GM23338 (cell line): ENCODE measurements at regions not wholly inside any gene's neighbourhood (a gene's known extent, or its start where the extent isn't known, plus 50 kb on each side); places are given as distances from the start of the nearest gene placed in this dataset.

Experiments used
- ATAC-seq: fragments of 200-7000 bp; cut with Tn5 transposase; 3 replicates; pipeline ENCODE4 v1.9.1; 2020
- DNase-seq: peaks from one replicate; pipeline ENCODE4 v3.0.0-alpha.2; 2015; ENCODE audit warnings: low spot score
- H2AFZ ChIP-seq: fragments of 200-600 bp; sonication (generic); 2 replicates; pipeline ENCODE4 v1.8.0; 2016; ENCODE audit warnings: antibody characterized with exemption, mild to moderate bottlenecking, moderate library complexity
- H3F3A ChIP-seq: fragments of 200-600 bp; sonication (generic); replicated peaks from 2 replicates; pipeline ENCODE4 v1.8.0; 2017; ENCODE audit warnings: antibody characterized with exemption, mixed run types, low read depth
- H3K27ac ChIP-seq: fragments of 200-600 bp; sonication (generic); 2 replicates; pipeline ENCODE4 v1.6.1; 2016; ENCODE audit warnings: low read depth
- H3K27me3 ChIP-seq: fragments of 200-600 bp; sonication (generic); 2 replicates; pipeline ENCODE4 v1.8.0; 2016; ENCODE audit warnings: mild to moderate bottlenecking, mixed run types, moderate library complexity; ENCODE audit not compliant: insufficient read depth
- H3K36me3 ChIP-seq: fragments of 200-600 bp; sonication (generic); 2 replicates; pipeline ENCODE4 v1.8.0; 2016; ENCODE audit warnings: mild to moderate bottlenecking; ENCODE audit not compliant: insufficient read depth
- H3K4me1 ChIP-seq: fragments of 200-600 bp; sonication (generic); 2 replicates; pipeline ENCODE4 v1.8.0; 2016; ENCODE audit warnings: mild to moderate bottlenecking, moderate library complexity; ENCODE audit not compliant: insufficient read depth
- H3K4me2 ChIP-seq: fragments of 200-600 bp; sonication (generic); 2 replicates; pipeline ENCODE4 v1.7.1; 2017; ENCODE audit warnings: mixed run types
- H3K4me3 ChIP-seq: fragments of 200-600 bp; sonication (generic); 2 replicates; pipeline ENCODE4 v1.6.1; 2016; ENCODE audit warnings: mixed run types
- H3K79me2 ChIP-seq: fragments of 200-600 bp; sonication (generic); replicated peaks from 2 replicates; pipeline ENCODE4 v1.8.0; 2017; ENCODE audit warnings: mild to moderate bottlenecking; ENCODE audit not compliant: insufficient read depth
- H3K9me2 ChIP-seq: fragments of 200-600 bp; sonication (generic); 2 replicates; pipeline ENCODE4 v1.8.0; 2017; ENCODE audit not compliant: insufficient read depth
- H4K20me1 ChIP-seq: fragments of 200-600 bp; sonication (generic); replicated peaks from 2 replicates; pipeline ENCODE4 v1.8.0; 2017; ENCODE audit warnings: mild to moderate bottlenecking; ENCODE audit not compliant: insufficient read depth
- H3K27ac Mint-ChIP-seq: 2 replicates; pipeline ENCODE4 v1.8.0; 2020; ENCODE audit warnings: inconsistent platforms, mild to moderate bottlenecking, moderate library complexity, mixed read lengths
- H3K27me3 Mint-ChIP-seq: 3 replicates; pipeline ENCODE4 v1.8.0; 2022; ENCODE audit warnings: low read depth, mild to moderate bottlenecking, moderate library complexity, mixed read lengths, inconsistent platforms; ENCODE audit not compliant: insufficient read depth, poor library complexity
- H3K36me3 Mint-ChIP-seq: 3 replicates; pipeline ENCODE4 v1.8.0; 2021; ENCODE audit warnings: low read depth, mild to moderate bottlenecking, inconsistent platforms, moderate library complexity, mixed read lengths
- H3K4me1 Mint-ChIP-seq: 3 replicates; pipeline ENCODE4 v1.8.0; 2020; ENCODE audit warnings: mild to moderate bottlenecking, inconsistent platforms, mixed read lengths
- H3K4me3 Mint-ChIP-seq: 3 replicates; pipeline ENCODE4 v1.8.0; 2021; ENCODE audit warnings: moderate library complexity, mild to moderate bottlenecking, inconsistent platforms, mixed read lengths
- H3K9me3 Mint-ChIP-seq: 3 replicates; pipeline ENCODE4 v1.8.0; 2020; ENCODE audit warnings: moderate library complexity, mild to moderate bottlenecking, inconsistent platforms, mixed read lengths
- CTCF ChIP-seq, 2 experiments: fragments of 200-600 bp in 1 of 2; sonication (generic) in 1 of 2; conservative IDR thresholded peaks; 2 replicates each; pipeline versions ENCODE4 v1.5.1 to v1.6.1; 2016 to 2017; ENCODE audit warnings: antibody characterized with exemption in 2 of 2, low read depth in 2 of 2, mild to moderate bottlenecking in 2 of 2, moderate library complexity in 1 of 2
- JUNB ChIP-seq: IDR thresholded peaks from one replicate; pipeline ENCODE4 v1.6.1; 2016; ENCODE audit warnings: antibody characterized with exemption; ENCODE audit not compliant: unreplicated experiment
- NANOG ChIP-seq: IDR thresholded peaks from 2 replicates; pipeline ENCODE4 v1.6.1; 2016; ENCODE audit warnings: antibody characterized with exemption, borderline replicate concordance
- TF ChIP-seq, protein P1 (sequence below): fragments of 250-450 bp; sonication (Bioruptor Pico); IDR thresholded peaks from 2 replicates; pipeline ENCODE4 v1.5.0; 2020; ENCODE audit warnings: mild to moderate bottlenecking, moderate library complexity
- TF ChIP-seq, protein P2 (sequence below): IDR thresholded peaks from one replicate; pipeline ENCODE4 v1.6.1; 2018; ENCODE audit warnings: antibody characterized with exemption; ENCODE audit not compliant: unreplicated experiment

DNA sequence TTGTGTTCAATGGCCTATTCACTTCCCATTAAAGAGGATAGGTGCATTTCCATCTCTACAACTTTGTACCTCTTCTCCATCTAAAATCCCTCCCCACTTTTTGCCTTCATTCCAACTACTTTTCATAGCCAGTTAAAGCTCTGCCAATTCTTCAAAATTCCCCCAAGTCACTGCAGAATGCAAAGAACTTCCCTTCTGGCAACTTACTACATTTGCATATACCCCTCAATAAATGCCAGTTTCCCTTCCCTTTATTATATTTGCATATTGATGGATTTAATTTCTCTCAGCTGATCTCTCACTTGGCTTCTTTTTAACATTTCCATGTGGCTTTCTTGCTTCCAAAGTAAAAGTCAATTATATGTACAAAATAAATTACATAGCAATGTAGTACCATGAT, 393.4 kb downstream of the HACE1 start (continued):
- TF ChIP-seq, protein P1, sequence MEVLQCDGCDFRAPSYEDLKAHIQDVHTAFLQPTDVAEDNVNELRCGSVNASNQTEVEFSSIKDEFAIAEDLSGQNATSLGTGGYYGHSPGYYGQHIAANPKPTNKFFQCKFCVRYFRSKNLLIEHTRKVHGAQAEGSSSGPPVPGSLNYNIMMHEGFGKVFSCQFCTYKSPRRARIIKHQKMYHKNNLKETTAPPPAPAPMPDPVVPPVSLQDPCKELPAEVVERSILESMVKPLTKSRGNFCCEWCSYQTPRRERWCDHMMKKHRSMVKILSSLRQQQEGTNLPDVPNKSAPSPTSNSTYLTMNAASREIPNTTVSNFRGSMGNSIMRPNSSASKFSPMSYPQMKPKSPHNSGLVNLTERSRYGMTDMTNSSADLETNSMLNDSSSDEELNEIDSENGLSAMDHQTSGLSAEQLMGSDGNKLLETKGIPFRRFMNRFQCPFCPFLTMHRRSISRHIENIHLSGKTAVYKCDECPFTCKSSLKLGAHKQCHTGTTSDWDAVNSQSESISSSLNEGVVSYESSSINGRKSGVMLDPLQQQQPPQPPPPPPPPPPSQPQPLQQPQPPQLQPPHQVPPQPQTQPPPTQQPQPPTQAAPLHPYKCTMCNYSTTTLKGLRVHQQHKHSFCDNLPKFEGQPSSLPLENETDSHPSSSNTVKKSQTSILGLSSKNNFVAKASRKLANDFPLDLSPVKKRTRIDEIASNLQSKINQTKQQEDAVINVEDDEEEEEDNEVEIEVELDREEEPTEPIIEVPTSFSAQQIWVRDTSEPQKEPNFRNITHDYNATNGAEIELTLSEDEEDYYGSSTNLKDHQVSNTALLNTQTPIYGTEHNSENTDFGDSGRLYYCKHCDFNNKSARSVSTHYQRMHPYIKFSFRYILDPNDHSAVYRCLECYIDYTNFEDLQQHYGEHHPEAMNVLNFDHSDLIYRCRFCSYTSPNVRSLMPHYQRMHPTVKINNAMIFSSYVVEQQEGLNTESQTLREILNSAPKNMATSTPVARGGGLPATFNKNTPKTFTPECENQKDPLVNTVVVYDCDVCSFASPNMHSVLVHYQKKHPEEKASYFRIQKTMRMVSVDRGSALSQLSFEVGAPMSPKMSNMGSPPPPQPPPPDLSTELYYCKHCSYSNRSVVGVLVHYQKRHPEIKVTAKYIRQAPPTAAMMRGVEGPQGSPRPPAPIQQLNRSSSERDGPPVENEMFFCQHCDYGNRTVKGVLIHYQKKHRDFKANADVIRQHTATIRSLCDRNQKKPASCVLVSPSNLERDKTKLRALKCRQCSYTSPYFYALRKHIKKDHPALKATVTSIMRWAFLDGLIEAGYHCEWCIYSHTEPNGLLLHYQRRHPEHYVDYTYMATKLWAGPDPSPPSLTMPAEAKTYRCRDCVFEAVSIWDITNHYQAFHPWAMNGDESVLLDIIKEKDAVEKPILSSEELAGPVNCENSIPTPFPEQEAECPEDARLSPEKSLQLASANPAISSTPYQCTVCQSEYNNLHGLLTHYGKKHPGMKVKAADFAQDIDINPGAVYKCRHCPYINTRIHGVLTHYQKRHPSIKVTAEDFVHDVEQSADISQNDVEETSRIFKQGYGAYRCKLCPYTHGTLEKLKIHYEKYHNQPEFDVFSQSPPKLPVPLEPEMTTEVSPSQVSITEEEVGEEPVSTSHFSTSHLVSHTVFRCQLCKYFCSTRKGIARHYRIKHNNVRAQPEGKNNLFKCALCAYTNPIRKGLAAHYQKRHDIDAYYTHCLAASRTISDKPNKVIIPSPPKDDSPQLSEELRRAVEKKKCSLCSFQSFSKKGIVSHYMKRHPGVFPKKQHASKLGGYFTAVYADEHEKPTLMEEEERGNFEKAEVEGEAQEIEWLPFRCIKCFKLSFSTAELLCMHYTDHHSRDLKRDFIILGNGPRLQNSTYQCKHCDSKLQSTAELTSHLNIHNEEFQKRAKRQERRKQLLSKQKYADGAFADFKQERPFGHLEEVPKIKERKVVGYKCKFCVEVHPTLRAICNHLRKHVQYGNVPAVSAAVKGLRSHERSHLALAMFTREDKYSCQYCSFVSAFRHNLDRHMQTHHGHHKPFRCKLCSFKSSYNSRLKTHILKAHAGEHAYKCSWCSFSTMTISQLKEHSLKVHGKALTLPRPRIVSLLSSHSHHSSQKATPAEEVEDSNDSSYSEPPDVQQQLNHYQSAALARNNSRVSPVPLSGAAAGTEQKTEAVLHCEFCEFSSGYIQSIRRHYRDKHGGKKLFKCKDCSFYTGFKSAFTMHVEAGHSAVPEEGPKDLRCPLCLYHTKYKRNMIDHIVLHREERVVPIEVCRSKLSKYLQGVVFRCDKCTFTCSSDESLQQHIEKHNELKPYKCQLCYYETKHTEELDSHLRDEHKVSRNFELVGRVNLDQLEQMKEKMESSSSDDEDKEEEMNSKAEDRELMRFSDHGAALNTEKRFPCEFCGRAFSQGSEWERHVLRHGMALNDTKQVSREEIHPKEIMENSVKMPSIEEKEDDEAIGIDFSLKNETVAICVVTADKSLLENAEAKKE (CRISPR knock-in tag), result no peak
- no peak for TF ChIP-seq CTCF (conservative IDR thresholded peaks at IDR 0.05; ENCODE audit: low read depth in 2 of 2)

DNA sequence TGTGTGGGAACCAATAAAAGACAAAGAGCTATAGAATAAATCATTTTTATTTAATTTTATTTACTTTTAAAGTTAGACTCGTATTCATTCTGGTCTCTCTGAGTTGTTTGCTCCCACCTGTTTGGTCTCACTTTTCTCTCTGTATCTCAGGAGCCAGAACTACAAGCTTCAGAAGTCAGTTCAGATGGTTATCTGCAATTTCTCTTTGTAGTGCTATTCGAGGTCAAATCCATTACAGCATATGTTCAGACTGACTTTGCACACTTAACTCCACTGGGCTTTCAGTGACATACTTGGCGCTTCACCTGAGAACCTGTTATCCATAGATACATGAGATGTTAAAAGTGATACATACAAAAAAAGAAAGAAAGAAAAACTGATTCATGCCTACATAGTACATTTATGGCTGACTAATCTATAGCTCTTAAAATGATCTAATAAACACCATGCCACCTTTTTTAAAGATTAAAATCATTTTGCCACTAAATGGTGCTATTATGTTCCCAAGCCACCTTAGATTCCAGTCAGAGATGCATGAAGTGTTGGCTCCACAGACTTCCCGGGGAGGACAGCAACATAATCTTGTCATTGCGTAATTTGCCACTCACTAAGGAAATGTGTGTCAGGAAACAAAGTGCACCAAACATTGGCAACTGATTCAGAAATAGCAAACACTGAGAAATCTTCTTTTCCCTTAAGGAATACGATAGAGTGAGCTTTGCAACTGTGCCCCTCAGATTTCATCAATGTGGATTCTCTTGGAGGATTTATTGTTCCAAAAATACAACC, 396.7 kb downstream of the HACE1 start:
- Histone ChIP-seq H3K4me2 (no peak overlapping the region), H2AFZ (no peak overlapping the region), H3K27ac (no peak overlapping the region), H3K9me2 (no peaks in the 10 kb centered on the region), H4K20me1 (no peaks in the 10 kb centered on the region), H3K27me3 (no peaks in the 10 kb centered on the region), H3F3A (no peaks in the 10 kb centered on the region), H3K4me3 (no peak overlapping the region), H3K79me2 (no peaks in the 10 kb centered on the region), H3K36me3 (no peaks in the 10 kb centered on the region), H3K4me1 (no peaks in the 10 kb centered on the region)
- no peak for DNase-seq
- ATAC-seq, result no peak
- no peaks in the 10 kb centered on the region for H3K9me3 Mint-ChIP-seq
- H3K27ac Mint-ChIP-seq, result no peak overlapping the region
- H3K4me3 Mint-ChIP-seq, result no peak overlapping the region
- no peaks in the 10 kb centered on the region for H3K27me3 Mint-ChIP-seq
- peaks cover 5% of the 10 kb centered on the region for H3K4me1 Mint-ChIP-seq
- no peaks in the 10 kb centered on the region for H3K36me3 Mint-ChIP-seq
- TF ChIP-seq NANOG (no peak), JUNB (no peak), CTCF (conservative IDR thresholded peaks at IDR 0.05; ENCODE audit: low read depth in 2 of 2) (no peak)
- TF ChIP-seq, protein P2, sequence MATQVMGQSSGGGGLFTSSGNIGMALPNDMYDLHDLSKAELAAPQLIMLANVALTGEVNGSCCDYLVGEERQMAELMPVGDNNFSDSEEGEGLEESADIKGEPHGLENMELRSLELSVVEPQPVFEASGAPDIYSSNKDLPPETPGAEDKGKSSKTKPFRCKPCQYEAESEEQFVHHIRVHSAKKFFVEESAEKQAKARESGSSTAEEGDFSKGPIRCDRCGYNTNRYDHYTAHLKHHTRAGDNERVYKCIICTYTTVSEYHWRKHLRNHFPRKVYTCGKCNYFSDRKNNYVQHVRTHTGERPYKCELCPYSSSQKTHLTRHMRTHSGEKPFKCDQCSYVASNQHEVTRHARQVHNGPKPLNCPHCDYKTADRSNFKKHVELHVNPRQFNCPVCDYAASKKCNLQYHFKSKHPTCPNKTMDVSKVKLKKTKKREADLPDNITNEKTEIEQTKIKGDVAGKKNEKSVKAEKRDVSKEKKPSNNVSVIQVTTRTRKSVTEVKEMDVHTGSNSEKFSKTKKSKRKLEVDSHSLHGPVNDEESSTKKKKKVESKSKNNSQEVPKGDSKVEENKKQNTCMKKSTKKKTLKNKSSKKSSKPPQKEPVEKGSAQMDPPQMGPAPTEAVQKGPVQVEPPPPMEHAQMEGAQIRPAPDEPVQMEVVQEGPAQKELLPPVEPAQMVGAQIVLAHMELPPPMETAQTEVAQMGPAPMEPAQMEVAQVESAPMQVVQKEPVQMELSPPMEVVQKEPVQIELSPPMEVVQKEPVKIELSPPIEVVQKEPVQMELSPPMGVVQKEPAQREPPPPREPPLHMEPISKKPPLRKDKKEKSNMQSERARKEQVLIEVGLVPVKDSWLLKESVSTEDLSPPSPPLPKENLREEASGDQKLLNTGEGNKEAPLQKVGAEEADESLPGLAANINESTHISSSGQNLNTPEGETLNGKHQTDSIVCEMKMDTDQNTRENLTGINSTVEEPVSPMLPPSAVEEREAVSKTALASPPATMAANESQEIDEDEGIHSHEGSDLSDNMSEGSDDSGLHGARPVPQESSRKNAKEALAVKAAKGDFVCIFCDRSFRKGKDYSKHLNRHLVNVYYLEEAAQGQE, result no peak
